GM19372 (cell line): ENCODE measurements at regions not wholly inside any gene's neighbourhood (a gene's known extent, or its start where the extent isn't known, plus 50 kb on each side); places are given as distances from the start of the nearest gene placed in this dataset.
"Not testable (repeated sequence)": the region's sequence is repeated elsewhere in the genome, so short reads cannot be mapped to it uniquely, and the experiment has no call there.

Experiments used
- ATAC-seq: cut with Tn5 transposase; IDR thresholded peaks from one replicate; pipeline ENCODE4 v1.9.1; 2021; ENCODE audit warnings: mild to moderate bottlenecking, low read depth, moderate library complexity; ENCODE audit not compliant: unreplicated experiment

DNA sequence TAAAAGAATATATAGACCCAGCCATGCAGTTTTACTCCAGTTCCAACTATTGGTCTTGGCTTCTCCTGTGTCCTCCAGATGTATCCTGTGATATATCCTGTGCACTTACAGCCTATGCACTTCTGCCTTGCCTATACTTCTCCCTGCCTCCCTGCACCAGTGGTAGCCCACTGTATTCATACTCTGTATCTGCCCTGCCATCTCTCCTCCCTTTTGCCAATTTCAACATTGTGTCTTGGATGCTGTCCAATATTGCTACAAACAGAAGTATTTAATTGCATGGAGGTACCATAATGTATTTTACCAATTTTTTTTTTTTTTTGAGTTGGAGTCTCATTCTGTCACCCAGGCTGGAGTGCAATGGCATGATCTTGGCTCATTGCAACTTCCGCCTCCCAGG, 242.7 kb downstream of the HAPSTR1 start:
- ATAC-seq: no peak

DNA sequence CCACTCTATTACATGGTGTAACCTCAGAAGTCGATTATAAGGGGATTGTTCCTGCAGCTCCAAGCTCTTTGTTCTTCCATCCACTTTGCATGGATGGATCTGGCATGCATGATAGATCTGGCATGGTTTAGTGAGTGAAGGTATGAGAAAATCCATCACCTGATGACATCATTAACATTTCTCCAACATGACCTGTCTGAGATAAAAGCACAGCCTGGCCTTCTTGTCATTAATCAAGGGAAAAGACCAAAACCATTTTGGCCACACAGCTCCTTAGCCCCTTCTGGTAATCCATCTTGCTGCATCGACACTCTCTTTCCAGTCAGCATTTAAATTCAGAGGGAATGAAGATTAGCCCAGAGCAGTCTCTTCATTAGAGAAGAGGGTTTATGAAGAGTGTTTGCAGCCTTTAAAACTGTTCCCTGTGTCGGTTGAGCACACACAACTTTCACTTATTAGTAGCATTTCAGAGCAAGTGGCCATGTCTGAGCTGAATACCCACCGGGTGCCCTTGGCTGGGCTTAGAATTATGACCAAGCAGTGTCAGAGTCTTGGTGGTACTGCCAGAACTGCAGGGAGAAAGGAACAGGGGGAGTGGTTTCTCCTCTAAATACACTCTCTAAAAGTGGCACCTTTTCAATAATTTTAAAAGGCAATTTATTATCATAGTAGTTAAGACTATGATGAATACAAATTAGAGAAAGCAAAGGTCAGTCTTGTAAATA, 246.0 kb downstream of the HAPSTR1 start:
- ATAC-seq: no peak

DNA sequence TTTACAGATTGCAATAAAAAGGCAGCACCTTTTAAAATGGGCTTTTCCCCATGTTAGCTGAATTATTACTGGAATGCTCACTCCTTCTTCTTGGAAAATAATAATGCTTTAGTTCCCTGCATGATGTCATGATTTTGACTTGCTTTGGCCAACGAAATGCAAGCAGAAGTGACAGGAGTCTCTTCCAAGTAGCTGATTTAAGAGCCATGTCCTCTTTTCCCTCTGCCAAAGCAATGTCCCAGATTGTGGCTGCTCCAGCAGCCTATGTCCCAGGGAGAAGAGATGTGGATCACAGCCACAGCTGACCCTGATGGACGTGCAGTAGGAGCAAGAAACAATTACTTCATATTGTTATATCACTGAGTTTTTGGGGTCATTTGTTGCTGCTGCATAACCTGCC, 246.6 kb downstream of the HAPSTR1 start:
- no peak for ATAC-seq

DNA sequence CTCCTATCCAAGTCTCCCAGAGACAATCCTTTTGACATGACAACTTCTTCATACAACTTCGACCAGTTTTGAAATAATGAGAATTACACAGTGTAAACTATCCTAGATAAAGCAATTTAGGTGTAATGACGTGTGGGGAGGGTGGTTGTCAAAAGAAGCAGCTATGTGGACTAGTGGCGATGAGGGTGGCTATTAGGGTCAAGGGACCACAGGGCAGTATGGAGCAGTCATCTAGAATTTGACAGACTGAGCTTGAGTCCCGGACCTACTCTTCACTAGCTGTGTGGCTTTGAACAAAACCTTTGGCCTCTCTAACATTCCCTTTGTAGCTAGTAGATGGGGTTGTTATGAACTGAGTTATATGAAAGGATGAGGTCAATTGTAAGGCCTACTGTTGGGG, 247.1 kb downstream of the HAPSTR1 start:
- ATAC-seq: no peak

DNA sequence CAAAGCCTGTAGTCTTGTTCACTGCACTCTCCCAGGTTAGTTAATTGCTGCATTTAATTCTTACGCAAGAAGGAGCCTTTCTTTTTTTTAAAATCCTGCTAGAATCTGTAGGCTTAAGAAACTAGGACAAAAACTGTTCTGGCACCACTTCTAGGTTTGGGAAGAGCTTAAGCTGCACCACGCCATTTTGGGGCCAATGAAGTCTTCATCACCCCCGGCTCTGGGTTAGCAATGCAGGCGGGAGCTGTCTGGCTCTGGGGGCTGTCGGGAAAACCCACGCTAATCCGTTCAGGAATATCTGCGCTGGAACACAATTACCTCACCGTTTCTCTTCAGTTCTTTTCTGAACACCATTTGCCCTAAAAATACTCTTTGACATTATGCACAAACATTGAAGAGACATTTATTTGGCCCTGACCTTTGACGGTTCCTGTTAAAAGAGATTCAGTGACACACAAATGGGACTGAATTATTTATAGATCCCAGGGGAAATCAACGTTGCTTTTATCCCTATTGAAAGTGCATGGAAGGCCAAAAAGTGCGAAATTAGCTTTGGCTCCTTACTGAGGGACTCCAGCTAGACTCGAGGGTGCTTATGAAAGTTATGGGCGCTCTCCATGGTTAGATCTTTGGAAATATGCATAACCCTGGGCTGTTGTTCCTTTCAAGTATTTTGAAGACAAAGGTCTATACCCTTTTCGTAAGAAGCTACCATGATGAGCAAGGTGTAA, 249.2 kb downstream of the HAPSTR1 start:
- ATAC-seq: no peak

DNA sequence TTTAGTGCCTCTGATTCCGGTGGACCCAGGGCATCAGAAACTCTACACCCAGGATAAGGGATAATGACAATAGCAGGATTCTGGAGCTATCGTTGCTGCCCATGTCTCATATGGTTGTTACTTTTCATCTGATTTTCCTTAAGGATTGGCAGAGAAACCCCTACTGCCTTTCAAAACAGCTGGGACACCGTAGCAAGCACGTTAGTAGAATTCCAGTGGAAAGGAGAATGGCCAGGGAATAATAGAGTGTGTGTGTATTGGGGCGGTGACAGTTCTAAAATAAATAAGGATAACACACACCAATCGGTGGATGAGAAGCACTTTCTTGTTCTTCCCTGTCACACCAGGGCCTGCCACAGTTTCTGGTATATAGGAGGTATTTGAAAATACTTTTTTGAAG, 251.8 kb downstream of the HAPSTR1 start:
- ATAC-seq: no peak

DNA sequence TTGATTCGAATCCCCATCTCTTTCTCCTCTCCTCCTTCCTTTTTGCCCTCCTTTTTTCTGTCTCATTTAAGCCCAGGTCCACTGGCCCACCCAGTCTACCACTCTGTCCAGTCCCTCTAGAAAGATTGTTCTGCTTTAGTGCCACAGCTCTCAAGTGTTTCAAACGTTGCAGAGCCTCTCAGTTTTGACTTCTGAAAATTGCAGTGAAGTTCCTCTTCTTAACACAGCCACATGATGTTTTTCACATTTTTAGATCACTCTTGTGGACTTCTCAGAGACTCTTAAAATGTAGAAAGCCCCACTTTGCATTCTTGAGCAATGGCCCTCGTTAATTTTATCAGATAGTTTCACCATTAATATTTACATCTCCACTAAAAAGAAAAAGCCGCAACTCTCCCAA, 253.1 kb downstream of the HAPSTR1 start:
- ATAC-seq: no peak

DNA sequence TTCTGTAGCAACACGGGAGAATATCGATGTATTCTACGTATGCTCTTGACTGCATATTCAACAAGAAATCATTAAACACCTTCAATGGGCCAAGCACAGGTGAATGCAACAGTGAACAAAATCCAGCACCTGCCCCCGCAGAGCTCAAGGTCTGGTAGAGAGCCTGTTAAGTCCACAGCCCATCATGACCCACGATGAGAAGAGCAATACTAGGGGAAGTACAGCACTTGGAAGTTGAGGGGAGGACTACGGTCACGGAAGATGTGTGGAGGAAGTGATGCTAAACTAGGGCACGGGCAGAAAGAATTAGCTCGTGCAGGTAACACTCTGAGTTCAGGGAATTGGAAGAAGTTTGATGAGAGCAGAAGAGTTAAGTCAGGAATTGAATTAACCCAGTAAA, 253.6 kb downstream of the HAPSTR1 start:
- no peak for ATAC-seq

DNA sequence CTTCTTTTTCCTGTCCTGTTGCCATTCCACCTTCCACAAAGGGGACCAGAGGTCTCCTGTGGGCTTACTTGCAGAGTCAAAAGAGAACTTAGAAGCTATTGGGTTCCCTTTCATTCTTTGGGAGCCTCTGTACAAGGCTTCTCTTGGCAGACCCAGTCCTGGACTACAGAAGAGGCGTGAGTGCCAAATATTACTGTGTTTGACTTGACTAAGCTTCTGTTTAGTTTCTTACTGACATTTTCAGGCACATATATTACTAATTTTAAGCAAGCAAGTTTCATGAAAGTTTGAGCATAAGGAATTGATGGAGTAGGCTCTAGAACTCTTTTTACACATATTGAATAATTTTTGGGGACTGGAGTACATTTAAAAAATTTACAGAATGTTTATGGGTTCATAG, 254.4 kb downstream of the HAPSTR1 start:
- no peak for ATAC-seq

DNA sequence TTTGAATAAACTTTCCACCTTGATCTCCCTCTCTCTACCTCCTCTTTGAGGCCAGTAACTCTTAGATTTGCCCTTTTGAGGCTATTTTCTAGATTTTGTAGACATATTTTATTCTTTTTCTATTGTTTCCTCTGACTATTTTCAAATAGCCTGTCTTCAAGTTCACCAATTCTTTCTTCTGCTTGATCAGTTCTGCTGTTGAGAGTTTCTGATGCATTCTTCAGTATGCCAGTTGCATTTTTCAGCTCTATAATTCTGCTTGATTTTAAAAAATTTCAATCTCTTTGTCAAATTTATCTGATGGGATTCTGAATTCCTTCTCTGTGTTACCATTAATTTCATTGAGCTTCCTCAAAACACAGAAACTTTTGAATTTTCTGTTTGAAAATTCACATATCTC, 257.5 kb downstream of the HAPSTR1 start:
- ATAC-seq: no peak

DNA sequence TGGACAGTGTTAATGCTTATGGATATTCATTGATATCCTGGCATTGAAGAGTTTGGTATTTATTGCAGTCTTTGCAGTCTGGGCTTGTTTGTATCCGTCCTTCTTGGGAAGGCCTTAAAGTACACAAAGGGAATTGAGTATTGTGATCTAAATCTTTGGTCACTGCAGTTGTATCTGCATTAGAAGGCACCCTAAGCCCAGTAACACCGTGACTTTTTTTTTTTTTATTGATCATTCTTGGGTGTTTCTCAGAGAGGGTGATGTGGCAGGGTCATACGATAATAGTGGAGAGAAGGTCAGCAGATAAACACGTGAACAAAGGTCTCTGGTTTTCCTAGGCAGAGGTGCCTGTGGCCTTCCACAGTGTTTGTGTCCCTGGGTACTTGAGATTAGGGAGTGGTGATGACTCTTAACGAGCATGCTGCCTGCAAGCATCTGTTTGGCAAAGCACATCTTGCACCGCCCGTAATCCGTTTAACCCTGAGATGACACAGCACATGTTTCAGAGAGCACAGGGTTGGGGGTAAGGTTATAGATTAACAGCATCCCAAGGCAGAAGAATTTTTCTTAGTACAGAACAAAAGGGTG, 258.0 kb downstream of the HAPSTR1 start:
- ATAC-seq: not testable (repeated sequence)

DNA sequence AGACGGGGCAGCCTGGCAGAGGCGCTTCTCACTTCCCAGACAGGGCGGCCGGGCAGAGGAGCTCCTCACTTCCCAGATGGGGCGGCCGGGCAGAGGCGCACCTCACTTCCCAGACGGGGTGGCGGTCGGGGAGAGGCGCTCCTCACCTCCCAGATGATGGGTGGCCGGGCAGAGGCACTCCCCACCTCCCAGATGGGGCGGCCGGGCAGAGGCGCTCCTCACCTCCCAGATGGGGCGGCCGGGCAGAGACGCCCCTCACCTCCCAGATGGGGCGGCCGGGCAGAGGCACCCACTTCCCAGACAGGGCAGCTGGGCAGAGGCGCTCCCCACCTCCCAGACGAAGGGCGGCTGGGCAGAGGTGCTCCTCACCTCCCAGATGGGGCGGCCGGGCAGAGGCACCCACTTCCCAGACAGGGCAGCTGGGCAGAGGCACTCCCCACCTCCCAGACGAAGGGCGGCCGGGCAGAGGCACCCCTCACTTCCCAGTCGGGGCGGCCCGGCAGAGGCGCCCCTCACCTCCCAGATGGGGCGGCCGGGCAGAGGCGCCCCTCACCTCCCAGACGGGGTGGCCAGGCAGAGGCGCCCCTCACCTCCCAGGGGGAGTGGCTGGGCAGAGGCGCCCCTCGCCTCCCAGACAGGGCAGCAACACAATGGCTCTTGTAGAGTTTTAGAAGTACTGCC, 258.8 kb downstream of the HAPSTR1 start:
- not testable (repeated sequence) for ATAC-seq

DNA sequence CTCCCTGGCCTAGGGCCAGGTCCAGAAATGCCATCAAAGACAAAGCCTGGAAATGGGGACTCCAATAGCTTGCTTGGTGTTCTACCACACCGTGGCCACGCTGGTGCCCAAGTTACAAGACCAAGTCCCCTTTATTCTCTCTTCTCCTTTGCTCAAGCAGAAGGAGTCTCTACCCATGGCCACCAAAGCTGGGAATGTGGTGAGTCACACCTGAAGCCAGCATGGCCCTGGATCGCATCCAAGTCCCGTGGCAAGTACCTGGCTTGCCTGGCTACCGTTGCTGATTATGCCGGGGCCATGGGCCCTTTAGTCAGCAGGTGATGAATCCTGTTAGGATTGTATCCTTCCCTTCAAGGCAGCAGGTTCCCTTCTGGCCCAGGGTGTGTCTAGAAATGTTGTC, 260.0 kb downstream of the HAPSTR1 start:
- no peak for ATAC-seq

DNA sequence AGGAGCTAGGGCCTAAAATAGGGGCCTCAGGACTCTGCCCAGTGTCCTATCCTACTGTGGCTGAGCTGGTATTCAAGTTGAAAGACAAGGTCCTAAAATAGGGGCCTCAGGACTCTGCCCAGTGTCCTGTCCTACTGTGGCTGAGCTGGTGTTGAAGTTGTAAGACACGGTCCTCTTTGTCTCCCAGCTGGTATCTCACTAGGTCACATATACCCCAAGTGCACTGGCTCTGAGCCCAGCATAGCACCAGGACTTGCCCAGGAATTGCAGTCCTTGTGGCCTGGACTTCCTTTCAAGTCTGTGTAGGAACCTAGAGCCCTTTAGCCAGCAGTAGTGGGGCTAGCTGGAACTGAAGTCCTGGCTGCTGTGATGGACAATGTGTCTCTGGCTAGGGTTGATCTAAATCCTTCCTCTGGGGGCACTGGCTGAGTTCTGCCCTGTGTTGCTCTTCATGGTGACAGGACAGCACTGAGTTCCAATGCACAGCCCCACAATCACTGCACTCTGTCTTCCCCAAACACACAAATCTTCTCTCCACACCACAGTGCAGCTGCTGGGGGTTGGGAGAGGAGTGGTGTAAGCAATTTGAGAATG, 260.5 kb downstream of the HAPSTR1 start:
- ATAC-seq: no peak

DNA sequence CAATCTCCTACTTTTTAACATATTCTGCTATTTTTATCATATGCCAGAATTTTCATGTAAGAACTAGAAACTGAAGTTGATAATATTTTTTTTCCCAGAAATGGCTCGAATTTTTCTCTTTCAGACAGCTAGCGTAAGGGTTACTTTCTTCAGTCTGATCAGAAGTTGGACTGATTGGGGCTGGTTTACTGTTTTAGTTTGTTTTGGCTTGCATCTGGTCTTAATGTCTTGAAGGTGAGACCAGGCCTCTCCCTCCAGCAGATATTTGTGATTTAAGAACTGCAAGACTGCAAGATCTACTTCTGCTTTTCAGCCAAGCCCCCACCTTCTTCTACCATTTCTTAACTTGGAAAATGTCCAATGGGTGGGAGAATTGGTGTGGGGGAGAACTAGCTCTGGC, 266.4 kb downstream of the HAPSTR1 start:
- no peak for ATAC-seq

DNA sequence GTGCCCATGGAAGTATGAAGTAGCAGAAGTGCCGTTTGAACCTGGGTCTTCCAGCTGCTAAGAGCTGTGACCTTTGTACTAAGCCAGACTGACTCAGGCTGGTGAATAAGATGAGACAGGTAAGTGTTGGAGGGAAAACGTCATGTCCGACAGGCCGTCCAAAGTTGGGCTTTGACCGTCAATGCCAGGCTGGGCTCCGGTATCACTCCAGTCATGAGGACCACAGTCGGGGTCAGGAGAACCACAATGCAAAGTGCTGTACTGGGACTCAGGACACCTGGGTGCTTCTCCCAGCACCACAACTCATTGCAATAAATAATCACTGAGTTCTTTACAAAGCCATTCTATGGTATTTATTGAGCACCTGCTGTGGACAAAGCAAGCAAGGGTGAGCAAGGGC, 268.6 kb downstream of the HAPSTR1 start:
- ATAC-seq: no peak

DNA sequence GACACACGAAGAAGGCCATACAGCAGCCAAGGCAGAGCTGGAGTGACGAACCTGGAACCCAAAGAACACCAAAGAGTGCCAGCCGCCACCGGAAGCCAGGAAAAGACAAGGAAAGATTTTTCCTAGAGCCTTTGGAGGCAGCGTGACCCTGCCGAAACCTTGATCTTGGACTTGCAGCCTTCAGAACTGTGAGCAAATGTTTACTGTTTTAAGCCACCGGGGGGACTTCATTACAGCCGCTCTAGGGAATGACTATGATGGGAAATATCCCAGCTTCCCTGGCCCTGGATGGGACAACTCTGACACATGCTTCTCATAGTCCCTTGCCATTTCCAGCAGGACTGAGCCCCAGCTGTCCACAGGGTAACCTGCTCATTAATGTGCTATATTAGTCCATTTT, 270.6 kb downstream of the HAPSTR1 start:
- ATAC-seq: no peak

DNA sequence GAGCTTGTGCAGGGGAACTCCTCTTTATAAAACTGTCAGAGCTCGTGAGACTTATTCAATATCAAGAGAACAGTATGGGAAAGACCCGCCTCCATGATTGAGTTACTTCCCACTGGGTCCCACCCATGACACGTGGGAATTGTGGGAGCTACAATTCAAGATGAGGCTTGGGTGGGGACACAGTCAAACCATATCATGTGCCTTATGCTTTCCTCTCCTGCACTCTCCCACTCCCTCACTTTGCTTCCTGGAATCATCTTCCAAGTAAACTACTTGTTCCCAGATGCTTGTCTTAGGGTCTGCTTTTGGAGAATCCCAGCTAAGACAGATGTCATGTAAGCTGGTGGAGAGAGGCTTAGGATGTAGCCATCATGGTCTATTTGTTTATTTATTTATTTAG, 271.2 kb downstream of the HAPSTR1 start:
- ATAC-seq: no peak

DNA sequence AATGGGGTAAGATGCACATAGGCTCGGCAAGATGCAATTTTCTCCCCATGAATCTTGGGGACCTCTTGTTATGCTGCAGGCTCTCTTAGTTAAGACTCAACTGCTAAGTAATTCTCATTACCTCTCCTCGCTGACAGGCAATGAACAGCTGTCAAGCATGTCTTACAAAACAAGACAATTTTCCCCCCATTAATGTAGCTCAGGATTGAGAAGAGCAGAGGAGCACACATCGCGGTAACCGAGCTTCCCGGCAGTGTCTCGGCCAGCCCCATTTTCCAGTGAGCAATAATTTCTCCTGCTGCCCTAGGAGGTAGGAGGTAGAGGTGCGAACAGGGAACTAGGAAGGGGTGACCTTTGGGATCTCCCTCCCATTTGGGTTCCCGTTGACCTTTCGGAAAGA, 272.1 kb downstream of the HAPSTR1 start:
- no peak for ATAC-seq

DNA sequence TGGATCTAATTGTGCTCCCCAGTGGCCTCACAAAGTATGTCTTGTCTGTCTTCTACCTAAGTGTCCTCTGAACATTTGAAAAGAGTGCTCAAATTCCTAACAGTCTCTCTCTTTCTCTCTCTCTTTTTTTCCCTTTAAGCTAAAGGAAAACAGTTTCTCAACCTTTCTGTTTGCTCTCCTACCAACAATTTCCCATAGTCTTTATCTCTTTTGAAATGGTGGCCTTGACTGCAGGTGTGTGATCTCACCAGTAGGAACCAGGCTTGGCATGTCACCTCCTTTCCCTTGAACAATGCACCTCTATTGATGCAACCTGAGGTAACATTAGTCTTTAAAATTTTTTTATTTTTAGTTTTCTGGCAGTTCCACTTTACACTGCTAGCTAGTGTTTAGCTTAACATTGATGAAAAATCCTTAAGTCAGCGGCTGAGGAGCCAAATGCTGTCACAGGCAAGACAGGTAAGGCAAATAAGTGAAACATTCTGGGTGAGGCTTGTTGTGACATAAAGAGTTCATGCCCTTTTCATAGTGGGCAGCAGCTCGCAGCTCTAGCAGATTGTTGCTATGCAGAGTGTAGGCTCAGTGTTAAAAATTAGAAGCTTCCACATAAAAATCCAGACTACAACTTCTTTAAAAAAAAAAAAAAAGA, 273.4 kb downstream of the HAPSTR1 start:
- no peak for ATAC-seq

DNA sequence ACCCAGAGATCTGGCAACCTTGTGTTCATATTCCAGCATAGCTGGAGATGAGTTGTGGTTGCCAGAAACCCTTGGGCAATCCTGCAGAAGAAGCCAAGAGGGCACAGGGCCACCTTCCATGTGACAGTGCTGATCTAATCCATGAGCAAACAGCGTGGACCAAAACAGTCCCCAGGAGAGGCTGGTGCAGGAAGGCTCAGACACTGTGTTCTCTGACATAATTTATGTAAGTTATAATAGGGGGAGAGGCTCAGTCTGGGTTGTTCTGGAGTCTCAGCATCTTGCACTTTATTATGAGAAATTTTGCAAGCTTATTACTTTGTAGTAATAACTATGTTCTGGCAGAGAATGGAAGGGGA, 273.9 kb downstream of the HAPSTR1 start:
- ATAC-seq: no peak
